Stomach (tissue), 4 donors: ENCODE measurements at regions not wholly inside any gene's neighbourhood (a gene's known extent, or its start where the extent isn't known, plus 50 kb on each side); places are given as distances from the start of the nearest gene placed in this dataset.

Source experiments
- CTCF ChIP-seq, 7 experiments: fragments of 450-650 bp in 4 of 7; fragments of 200-600 bp in 3 of 7; sonication (generic) in 3 of 7; IDR thresholded peaks; one replicate each; pipeline ENCODE4 v1.5.1; 2016 to 2019; ENCODE audit warnings: antibody characterized with exemption in 7 of 7, control low read depth in 2 of 7, mild to moderate bottlenecking in 1 of 7
- POLR2A ChIP-seq, 4 donors: fragments of 450-650 bp; IDR thresholded peaks; one replicate each; pipeline ENCODE4 v1.6.1; 2016; ENCODE audit warnings: antibody characterized with exemption in 4 of 4, control low read depth in 2 of 4, mild to moderate bottlenecking in 1 of 4, moderate library complexity in 1 of 4
- POLR2AphosphoS5 ChIP-seq, 3 donors: sonication (generic); formaldehyde crosslinking; IDR thresholded peaks; one replicate each; pipeline ENCODE4 v1.6.1; 2016; ENCODE audit warnings: antibody characterized with exemption in 3 of 3

DNA sequence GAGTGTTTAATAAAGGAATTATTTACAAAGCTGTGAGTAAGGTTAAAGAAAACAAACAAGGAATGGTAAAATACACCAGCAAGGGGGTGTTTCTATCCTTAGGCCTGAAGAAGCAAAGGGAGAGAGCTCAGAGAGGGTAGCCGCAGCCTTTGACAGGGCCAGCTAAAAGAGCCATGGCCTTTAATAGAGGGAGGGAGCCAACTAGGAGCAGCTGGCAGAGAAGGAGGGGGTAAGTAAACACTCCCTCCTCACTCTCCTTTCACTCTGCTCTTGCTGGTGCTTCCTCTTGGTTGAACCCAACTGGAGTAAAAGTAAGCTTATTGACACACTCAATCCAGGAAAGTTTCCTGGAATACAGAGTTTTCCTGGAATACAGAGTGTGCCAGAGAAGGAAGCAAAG, 87.5 kb downstream of the CH25H start:
- no peak for TF ChIP-seq CTCF (IDR thresholded peaks at IDR 0.05)
- no peak for TF ChIP-seq POLR2AphosphoS5 (IDR thresholded peaks at IDR 0.05)
- no peak for TF ChIP-seq POLR2A (IDR thresholded peaks at IDR 0.05)
